HCT116 (cell line): ENCODE measurements at regions not wholly inside any gene's neighbourhood (a gene's known extent, or its start where the extent isn't known, plus 50 kb on each side); places are given as distances from the start of the nearest gene placed in this dataset.

Source experiments
- ATAC-seq: fragments of 200-7000 bp; cut with Tn5 transposase; 2 replicates; pipeline ENCODE4 v1.9.1; 2020; ENCODE audit warnings: mild to moderate bottlenecking, moderate library complexity
- BruUV-seq: library from RNA; stranded (reverse); fragments of 400-500 nt; replicated peaks from 2 replicates; lab custom pipeline; 2021; lab: Mats Ljungman, UMichigan
- CTCF ChIA-PET: fragments of 300-600 bp; sonication (Branson Sonifier 250); formaldehyde crosslinking; loops from one replicate; lab custom pipeline; 2021; ENCODE audit warnings: antibody characterized with exemption; lab: Charles Lee
- POLR2A ChIA-PET: fragments of 300-600, 350-600 bp; sonication (Branson Sonifier 250); formaldehyde crosslinking; loops from one replicate; lab custom pipeline; 2021; ENCODE audit warnings: antibody characterized with exemption; lab: Charles Lee
- RAD21 ChIA-PET, 2 experiments: fragments of 300-600 bp; sonication (Branson Sonifier 250); formaldehyde crosslinking; loops; one replicate each; lab custom pipeline; 2023; ENCODE audit warnings: low total read pairs in 2 of 2; ENCODE audit not compliant: uncharacterized antibody in 2 of 2, unreplicated experiment in 2 of 2, low non-redundant PET in 1 of 2; lab: Charles Lee
- DNase-seq: peaks from one replicate; pipeline ENCODE4 v3.0.0-alpha.2; 2010; ENCODE audit warnings: low read depth, low spot score
- H2AFZ ChIP-seq: fragments of 200-600 bp; shearing (Covaris generic), sonication (generic); 2 replicates; pipeline ENCODE4 v1.6.1; 2017; ENCODE audit warnings: low read depth, mixed run types, mixed read lengths, antibody characterized with exemption, low read length; ENCODE audit not compliant: poor library complexity, severe bottlenecking
- H3K27ac ChIP-seq: 2 replicates; pipeline ENCODE4 v1.5.1; 2012; ENCODE audit warnings: low read depth, low read length
- H3K27me3 ChIP-seq: fragments of 200-600 bp; sonication (generic); 2 replicates; pipeline ENCODE4 v1.6.1; 2016; ENCODE audit warnings: mixed run types, low read length, mixed read lengths; ENCODE audit not compliant: insufficient read depth
- H3K36me3 ChIP-seq, 2 experiments: fragments of 200-500 bp in 1 of 2; fragments of 200-600 bp in 1 of 2; sonication (Bioruptor generic) in 1 of 2; sonication (generic) in 1 of 2; 2 replicates each; pipeline versions ENCODE4 v1.5.1 to v1.6.1; 2014 to 2016; ENCODE audit warnings: low read length in 2 of 2, inconsistent platforms in 1 of 2, mixed read lengths in 1 of 2, mixed run types in 1 of 2; ENCODE audit not compliant: insufficient read depth in 2 of 2, control insufficient read depth in 1 of 2
- H3K4me1 ChIP-seq, 2 experiments: fragments of 200-600 bp in 1 of 2; sonication (generic) in 1 of 2; 2 replicates each; pipeline versions ENCODE4 v1.5.1 to v1.6.1; 2012 to 2017; ENCODE audit warnings: low read length in 2 of 2, inconsistent platforms in 1 of 2, mild to moderate bottlenecking in 1 of 2, mixed read lengths in 1 of 2, mixed run types in 1 of 2, moderate library complexity in 1 of 2; ENCODE audit not compliant: insufficient read depth in 2 of 2, control insufficient read depth in 1 of 2
- H3K4me2 ChIP-seq: fragments of 200-600 bp; sonication (generic); 2 replicates; pipeline ENCODE4 v1.6.1; 2017; ENCODE audit warnings: mixed run types, low read length, mixed read lengths
- H3K4me3 ChIP-seq, 2 experiments: fragments of 200-600 bp in 1 of 2; sonication (generic) in 1 of 2; replicated peaks in 1 of 2; 2 replicates each; pipeline ENCODE4 v1.5.1; 2011 to 2016; ENCODE audit warnings: low read length in 2 of 2, control low read depth in 1 of 2, low read depth in 1 of 2, mild to moderate bottlenecking in 1 of 2, mixed read lengths in 1 of 2, mixed run types in 1 of 2
- H3K79me2 ChIP-seq: fragments of 200-600 bp; sonication (generic); 2 replicates; pipeline ENCODE4 v1.6.1; 2017; ENCODE audit warnings: mild to moderate bottlenecking, mixed run types, low read length, moderate library complexity, mixed read lengths; ENCODE audit not compliant: insufficient read depth
- H3K9ac ChIP-seq: fragments of 200-600 bp; sonication (generic); 2 replicates; pipeline ENCODE4 v1.6.1; 2016; ENCODE audit warnings: low read length, mixed read lengths
- H3K9me2 ChIP-seq: fragments of 200-600 bp; sonication (generic), shearing (Covaris generic); 2 replicates; pipeline ENCODE4 v1.6.1; 2017; ENCODE audit warnings: mixed run types, mild to moderate bottlenecking, moderate library complexity; ENCODE audit not compliant: insufficient read depth
- H3K9me3 ChIP-seq, 2 experiments: fragments of 200-500 bp in 1 of 2; fragments of 200-600 bp in 1 of 2; sonication (Bioruptor generic) in 1 of 2; sonication (generic) in 1 of 2; 2 replicates each; pipeline ENCODE4 v1.6.1; 2014 to 2017; ENCODE audit warnings: low read length in 2 of 2, mixed read lengths in 2 of 2, inconsistent platforms in 1 of 2, low read depth in 1 of 2, mild to moderate bottlenecking in 1 of 2, mixed run types in 1 of 2, moderate library complexity in 1 of 2; ENCODE audit not compliant: control insufficient read depth in 1 of 2, insufficient read depth in 1 of 2
- H4K20me1 ChIP-seq: fragments of 200-600 bp; sonication (generic), shearing (Covaris generic); 2 replicates; pipeline ENCODE4 v1.6.1; 2017; ENCODE audit warnings: mixed run types, mild to moderate bottlenecking, moderate library complexity; ENCODE audit not compliant: insufficient read depth
- CEBPB ChIP-seq: IDR thresholded peaks from 2 replicates; pipeline ENCODE4 v1.6.1; 2012; ENCODE audit warnings: low read depth
- intact Hi-C: fragments of 100-400 bp; cut with micrococcal nuclease; formaldehyde crosslinking; loops from 2 replicates; pipeline ENCODE4 v1.10.0; 2022
- TF ChIP-seq, protein P1 (sequence below), 3 experiments: fragments of 200-600 bp in 1 of 3; sonication (generic) in 1 of 3; IDR thresholded peaks in 2 of 3; conservative IDR thresholded peaks in 1 of 3; 2 replicates each; pipeline ENCODE4 v1.5.1; 2012 to 2017; ENCODE audit warnings: low read depth in 2 of 3, low read length in 2 of 3, antibody characterized with exemption in 1 of 3, borderline replicate concordance in 1 of 3, control low read depth in 1 of 3, mild to moderate bottlenecking in 1 of 3, mixed read lengths in 1 of 3, mixed run types in 1 of 3, moderate library complexity in 1 of 3; ENCODE audit not compliant: insufficient read depth in 1 of 3
- TF ChIP-seq, protein P2 (sequence below): IDR thresholded peaks from 2 replicates; pipeline ENCODE4 v1.6.1; 2012; ENCODE audit warnings: low read depth

DNA sequence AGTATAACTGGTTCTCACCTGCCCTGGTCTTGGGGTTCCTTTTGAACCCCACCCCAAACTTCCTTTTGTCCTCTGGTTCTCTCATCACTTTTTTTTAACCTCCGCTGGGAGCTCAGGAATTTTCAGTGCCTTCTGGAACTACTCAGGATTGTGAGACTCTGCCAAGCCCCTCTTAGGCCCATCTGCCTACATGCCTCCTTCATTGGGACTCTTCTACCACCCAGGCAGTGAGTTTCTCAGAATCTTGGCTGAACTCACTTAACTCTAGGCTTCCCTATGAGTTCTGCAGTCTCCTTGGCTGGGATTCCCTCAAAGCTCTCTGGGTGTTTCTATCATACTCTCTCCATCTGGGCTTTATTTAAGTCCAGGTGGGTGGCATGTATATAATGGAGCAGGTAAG lies 86.3 kb downstream of the MDH1 start (continued):
- TF ChIP-seq, protein P1, sequence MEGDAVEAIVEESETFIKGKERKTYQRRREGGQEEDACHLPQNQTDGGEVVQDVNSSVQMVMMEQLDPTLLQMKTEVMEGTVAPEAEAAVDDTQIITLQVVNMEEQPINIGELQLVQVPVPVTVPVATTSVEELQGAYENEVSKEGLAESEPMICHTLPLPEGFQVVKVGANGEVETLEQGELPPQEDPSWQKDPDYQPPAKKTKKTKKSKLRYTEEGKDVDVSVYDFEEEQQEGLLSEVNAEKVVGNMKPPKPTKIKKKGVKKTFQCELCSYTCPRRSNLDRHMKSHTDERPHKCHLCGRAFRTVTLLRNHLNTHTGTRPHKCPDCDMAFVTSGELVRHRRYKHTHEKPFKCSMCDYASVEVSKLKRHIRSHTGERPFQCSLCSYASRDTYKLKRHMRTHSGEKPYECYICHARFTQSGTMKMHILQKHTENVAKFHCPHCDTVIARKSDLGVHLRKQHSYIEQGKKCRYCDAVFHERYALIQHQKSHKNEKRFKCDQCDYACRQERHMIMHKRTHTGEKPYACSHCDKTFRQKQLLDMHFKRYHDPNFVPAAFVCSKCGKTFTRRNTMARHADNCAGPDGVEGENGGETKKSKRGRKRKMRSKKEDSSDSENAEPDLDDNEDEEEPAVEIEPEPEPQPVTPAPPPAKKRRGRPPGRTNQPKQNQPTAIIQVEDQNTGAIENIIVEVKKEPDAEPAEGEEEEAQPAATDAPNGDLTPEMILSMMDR (IDR thresholded peaks at IDR 0.05 in 2 of 3, conservative IDR thresholded peaks at IDR 0.05 in 1 of 3; ENCODE audit: borderline replicate concordance in 1 of 3, insufficient read depth in 1 of 3, low read depth in 2 of 3, low read length in 2 of 3) = no peak
- TF ChIP-seq, all 23 proteins: peak for 0

DNA sequence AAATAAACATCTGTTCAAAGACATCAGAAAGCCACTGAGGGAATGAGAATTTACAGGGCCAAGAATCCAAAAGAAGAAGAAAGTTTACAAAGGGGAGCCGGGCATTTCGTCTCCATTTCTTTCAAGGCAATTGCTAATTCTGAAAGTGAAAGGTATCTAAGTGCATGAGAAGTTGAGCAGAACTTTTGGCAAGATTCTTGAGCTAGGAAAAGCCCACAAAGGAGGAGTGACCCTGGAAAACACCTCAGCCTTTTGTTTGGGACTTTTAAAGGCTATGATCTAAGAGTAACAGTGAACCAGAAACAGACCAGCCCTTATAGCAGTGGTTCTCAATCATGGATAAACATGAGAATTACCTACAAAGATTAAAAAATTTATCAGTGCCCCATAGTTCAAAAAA lies 87.4 kb downstream of the MDH1 start:
- Histone ChIP-seq H3K79me2 (no peaks in the 10 kb centered on the region), H3K27me3 (no peaks in the 10 kb centered on the region), H3K4me1 (no peaks in the 10 kb centered on the region), H3K9ac (no peak overlapping the region), H3K9me3 (no peaks in the 10 kb centered on the region)
- no peak for ATAC-seq
- TF ChIP-seq, protein P2, sequence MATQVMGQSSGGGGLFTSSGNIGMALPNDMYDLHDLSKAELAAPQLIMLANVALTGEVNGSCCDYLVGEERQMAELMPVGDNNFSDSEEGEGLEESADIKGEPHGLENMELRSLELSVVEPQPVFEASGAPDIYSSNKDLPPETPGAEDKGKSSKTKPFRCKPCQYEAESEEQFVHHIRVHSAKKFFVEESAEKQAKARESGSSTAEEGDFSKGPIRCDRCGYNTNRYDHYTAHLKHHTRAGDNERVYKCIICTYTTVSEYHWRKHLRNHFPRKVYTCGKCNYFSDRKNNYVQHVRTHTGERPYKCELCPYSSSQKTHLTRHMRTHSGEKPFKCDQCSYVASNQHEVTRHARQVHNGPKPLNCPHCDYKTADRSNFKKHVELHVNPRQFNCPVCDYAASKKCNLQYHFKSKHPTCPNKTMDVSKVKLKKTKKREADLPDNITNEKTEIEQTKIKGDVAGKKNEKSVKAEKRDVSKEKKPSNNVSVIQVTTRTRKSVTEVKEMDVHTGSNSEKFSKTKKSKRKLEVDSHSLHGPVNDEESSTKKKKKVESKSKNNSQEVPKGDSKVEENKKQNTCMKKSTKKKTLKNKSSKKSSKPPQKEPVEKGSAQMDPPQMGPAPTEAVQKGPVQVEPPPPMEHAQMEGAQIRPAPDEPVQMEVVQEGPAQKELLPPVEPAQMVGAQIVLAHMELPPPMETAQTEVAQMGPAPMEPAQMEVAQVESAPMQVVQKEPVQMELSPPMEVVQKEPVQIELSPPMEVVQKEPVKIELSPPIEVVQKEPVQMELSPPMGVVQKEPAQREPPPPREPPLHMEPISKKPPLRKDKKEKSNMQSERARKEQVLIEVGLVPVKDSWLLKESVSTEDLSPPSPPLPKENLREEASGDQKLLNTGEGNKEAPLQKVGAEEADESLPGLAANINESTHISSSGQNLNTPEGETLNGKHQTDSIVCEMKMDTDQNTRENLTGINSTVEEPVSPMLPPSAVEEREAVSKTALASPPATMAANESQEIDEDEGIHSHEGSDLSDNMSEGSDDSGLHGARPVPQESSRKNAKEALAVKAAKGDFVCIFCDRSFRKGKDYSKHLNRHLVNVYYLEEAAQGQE = no peak
- TF ChIP-seq CEBPB = no peak
- TF ChIP-seq, protein P1 (IDR thresholded peaks at IDR 0.05 in 2 of 3, conservative IDR thresholded peaks at IDR 0.05 in 1 of 3; ENCODE audit: borderline replicate concordance in 1 of 3, insufficient read depth in 1 of 3, low read depth in 2 of 3, low read length in 2 of 3) = no peak
- TF ChIP-seq, all 23 proteins: peak for 0
- CTCF ChIA-PET = no interaction called here
- Histone ChIP-seq H3K27ac (no peak overlapping the region), H3K4me3 (no peak overlapping the region), H2AFZ (no peak overlapping the region), H3K4me2 (no peak overlapping the region), H4K20me1 (no peaks in the 10 kb centered on the region), H3K36me3 (no peaks in the 10 kb centered on the region), H3K9me2 (no peaks in the 10 kb centered on the region)
- BruUV-seq = no TSS peak
- RAD21 ChIA-PET = no interaction called here
- no peak for DNase-seq
- POLR2A ChIA-PET = no interaction called here
- intact Hi-C loops = no loop called here
